HuH-7.5 (cell line): ENCODE measurements at regions not wholly inside any gene's neighbourhood (a gene's known extent, or its start where the extent isn't known, plus 50 kb on each side); places are given as distances from the start of the nearest gene placed in this dataset.
"Not testable (repeated sequence)": the region's sequence is repeated elsewhere in the genome, so short reads cannot be mapped to it uniquely, and the experiment has no call there.

Experiments
- DNase-seq: peaks from one replicate; pipeline ENCODE4 v3.0.0; 2011; ENCODE audit warnings: low spot score

DNA sequence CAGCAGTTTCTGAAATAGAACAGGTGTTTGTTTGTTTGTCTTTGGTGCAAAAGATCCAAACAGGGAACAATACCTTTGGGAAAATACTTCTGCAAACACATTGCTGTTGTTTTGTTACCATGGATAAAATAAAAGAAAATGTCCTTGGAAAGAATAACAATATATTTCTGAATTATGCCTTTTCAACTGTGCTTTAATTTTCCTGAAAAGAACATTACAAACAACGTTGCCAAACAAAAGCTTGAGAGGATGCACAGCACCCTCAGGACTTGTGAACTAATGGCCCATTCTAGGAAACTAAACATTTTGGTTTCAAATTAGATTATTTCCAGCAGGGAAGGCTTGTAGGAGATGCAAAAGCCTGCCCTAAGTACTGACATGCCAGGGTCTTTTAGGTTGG is 967.2 kb downstream of the TLE4 start:
- no peak for DNase-seq

DNA sequence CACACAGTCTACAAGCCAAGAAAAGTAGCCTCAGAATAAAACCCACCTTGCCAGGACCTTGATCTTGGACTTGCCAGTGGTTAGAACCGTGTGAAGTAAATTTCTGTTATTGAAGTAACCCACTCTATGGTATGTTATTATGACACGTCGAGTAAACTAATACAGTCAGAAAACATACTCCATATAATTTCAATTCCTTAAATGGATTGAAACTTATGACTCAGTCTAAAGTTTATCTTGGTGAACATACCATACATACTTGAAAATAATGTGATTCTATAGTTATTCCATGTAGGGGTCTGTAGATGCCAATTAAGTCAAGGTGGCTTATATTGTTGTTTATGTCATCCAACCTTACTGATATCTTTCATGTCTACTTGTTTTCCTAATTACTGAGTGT is 950.7 kb downstream of the TLE4 start:
- DNase-seq = no peak

DNA sequence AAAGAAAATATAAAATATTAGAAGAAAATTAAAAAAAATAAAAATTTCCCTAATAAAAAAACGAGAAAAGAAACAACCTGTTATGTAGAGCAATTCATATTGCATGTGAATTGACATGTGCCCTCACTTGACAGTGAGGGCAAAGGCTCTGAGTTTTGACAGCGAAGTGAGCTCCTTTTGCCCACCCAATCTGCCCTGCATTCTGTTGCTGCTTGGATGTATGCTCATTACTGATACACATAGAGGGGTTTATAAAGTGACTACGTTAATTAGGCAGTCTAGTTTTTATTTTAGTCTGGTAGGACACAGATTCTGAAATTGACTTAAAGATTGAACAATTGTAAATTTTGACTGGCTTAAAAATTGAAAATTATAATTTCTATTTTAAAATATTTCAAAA is 949.4 kb downstream of the TLE4 start:
- no peak for DNase-seq

- DNase-seq = no peak
Observed at GRCh38 chr9:80520231-80520630, 948.5 kb downstream of the TLE4 start.

- no peak for DNase-seq
Observed at GRCh38 chr9:80518441-80518840, 946.7 kb downstream of the TLE4 start.

DNA sequence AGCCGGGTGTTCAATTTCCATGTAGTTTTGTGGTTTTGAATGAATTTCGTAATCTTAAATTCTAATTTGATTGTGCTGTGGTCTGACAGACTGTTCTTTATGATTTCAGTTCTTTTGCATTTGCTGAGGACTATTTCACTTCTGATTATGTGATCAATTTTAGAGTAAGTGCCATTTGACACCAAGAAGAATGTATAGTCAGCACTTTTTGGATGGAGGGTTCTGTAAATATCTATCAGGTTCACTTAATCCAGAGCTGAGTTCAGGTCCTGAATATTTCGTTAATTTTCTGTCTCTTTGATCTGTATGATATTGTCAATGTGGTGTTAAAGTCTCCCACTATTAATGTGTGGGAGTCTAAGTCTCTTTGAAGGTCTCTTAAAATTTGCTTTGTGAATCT is 944.9 kb downstream of the TLE4 start:
- DNase-seq = no peak

DNA sequence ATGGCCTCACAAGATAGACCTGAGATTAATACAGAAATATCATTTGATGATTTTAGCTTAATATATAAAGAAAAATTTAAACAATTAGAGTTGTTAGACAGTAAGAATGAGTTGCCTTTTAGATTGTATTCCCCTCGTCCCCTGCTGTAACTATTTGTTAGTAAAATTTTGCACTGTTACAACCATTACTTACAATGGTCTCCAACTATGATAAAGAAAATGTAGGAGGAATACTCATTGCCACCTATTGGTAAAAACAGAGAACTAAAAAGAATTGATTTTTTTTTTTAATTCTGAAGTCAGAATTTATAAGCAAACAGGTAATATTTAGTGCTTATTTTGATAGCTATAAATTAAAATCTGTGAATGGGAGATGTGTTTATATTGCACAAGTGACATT is 937.6 kb downstream of the TLE4 start:
- no peak for DNase-seq

GRCh38 chr9:80507611-80508010 is 935.8 kb downstream of the TLE4 start:
- DNase-seq = no peak

DNA sequence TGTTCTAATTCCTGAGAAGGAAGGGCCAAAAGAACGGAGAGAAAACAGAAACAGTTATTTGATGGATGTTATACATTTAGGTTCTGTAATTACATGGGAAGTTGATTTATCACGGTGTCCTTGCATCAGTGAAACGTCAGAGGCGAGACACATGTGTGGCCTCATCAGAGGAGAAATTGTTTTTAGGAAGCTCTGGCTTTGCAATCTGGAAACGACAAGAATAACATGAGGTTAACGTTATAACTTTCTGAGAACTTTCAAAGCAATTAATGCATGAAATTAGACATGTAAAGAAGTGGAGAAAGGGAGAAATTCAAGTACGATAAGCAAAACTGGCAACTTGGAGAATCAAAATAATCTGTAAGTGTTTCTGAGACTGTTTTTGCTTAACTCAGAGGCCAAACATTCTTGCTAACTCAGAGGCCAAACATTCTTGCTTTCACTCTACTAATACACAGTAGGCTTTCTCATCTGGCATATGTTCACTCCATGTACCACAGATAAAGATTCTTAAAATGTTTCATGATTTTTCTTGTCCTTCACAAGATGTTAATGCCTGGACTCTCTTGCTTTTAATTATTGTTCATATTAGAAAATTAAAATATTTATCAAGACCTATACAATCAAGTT is 933.0 kb downstream of the TLE4 start:
- no peak for DNase-seq

GRCh38 chr9:80503671-80504281 is 932.0 kb downstream of the TLE4 start:
- DNase-seq = no peak

GRCh38 chr9:80502306-80502705 is 930.5 kb downstream of the TLE4 start:
- no peak for DNase-seq

DNA sequence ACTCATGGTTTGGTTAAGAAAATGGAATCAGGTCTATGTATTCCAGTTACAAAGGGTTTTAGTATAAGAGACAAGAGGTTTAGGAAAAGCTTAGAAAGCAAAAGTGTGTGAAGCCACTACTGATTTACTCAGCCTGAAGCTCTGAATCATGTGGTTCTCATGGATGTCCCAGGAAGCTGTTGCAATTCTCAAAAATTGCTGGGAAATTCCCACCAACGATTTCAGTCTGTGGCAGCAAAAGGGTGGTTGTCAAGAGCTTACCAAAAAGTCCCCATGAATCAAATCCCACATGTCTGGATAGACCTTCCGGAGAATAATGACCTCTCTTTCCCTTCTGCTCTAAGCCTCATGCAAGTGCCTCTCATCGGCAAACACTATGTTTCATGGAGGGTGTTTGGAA is 929.9 kb downstream of the TLE4 start:
- DNase-seq = no peak

GRCh38 chr9:80500300-80500699 is 928.5 kb downstream of the TLE4 start:
- no peak for DNase-seq

GRCh38 chr9:80498001-80498555 is 926.3 kb downstream of the TLE4 start:
- DNase-seq = no peak

GRCh38 chr9:80496901-80497556 is 925.3 kb downstream of the TLE4 start:
- no peak for DNase-seq

- no peak for DNase-seq
Observed at GRCh38 chr9:80493258-80493657, 921.5 kb downstream of the TLE4 start.

- DNase-seq = no peak
Observed at GRCh38 chr9:80492221-80492620, 920.5 kb downstream of the TLE4 start.

GRCh38 chr9:80491086-80491696 is 919.4 kb downstream of the TLE4 start:
- DNase-seq = no peak

DNA sequence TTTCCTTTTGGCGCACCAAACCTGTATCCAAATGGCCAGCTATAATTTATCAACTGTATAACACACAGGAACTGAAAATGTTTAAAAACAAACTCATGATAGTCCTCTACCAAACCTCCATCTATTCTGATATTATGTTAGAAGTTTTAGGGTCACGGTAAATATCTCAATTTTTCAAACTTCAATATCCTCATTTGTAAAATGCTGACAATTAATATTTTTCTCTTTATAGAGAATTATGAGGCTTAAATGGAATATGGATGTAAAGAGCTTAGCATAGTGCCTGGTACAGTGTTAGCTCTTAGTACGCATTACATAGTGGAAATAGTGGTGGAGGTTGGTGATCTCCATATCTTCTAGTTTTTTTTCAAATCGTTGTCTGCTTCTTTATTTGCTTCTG is 917.6 kb downstream of the TLE4 start:
- DNase-seq = no peak

DNA sequence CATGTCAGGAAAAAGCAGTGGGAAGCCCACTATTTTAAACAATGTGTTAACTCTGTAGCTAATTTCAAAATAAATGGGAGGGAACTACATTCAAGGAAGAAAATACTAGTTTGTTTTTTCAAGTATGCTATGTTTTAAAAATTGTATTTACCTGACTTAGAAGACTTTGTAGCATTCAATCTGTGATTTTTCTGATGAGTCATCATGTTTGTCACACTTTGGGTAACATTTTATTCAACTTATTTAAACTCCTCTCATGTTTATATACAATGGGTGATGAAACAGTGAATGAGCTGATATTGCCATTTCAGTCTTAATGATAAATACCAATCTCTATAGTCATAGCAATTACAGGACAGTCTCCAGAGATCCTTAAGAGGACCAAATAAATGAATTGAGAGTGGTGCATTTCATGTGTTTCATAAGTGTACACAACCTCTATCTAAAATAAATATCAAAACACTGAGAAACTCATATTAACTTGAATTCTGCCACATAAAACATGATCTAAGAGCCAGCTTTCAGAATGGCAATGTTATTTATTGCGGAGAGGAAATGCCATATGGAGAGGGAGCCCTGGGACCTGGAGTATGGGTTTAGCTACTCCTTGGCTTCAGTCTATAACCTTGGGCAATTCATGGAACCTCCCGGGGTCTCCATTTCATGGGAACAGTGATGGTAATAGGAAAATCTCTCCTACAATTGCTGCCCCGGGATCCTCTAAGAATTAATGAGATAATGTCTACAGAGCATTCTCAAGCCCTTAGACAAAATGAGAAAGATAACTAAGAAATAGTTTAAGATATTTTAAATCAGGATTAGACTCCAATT is 913.9 kb downstream of the TLE4 start:
- DNase-seq = no peak

GRCh38 chr9:80482251-80482650 is 910.5 kb downstream of the TLE4 start:
- DNase-seq = not testable (repeated sequence)

DNA sequence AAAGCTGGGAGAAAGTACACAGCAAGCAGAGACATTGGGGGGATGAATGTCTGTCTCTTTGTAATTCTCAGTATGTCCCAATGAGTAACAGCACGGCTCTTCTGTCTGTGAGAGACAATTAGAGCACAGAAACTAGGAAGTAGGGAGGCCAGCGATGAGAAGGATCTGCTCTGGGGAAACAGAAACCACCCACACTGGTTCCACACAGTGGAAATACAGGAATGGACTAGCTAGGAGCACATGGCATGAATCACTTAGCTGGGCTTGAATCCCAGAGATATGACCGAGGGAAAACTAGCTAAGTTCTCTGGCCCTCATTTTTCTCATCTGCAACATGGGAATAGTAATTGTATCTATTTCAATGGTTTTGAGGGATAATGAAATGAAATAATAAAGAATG is 895.9 kb downstream of the TLE4 start:
- no peak for DNase-seq
